ENCODE measurements at regions not wholly inside any gene's neighbourhood (a gene's known extent, or its start where the extent isn't known, plus 50 kb on each side); places are given as distances from the start of the nearest gene placed in this dataset.

- TF ChIP-seq POLR2A (IDR thresholded peaks at IDR 0.05; ENCODE audit: low read length), result no peak
- TF ChIP-seq GATA1 (IDR thresholded peaks at IDR 0.05; ENCODE audit: low read depth, low read length), result no peak
These were observed 128.8 kb upstream of the CD93 start for GRCh38 chr20:23214903-23215302.
